GM23338 (cell line): ENCODE measurements at regions not wholly inside any gene's neighbourhood (a gene's known extent, or its start where the extent isn't known, plus 50 kb on each side); places are given as distances from the start of the nearest gene placed in this dataset.

Experiments used
- ATAC-seq: fragments of 200-7000 bp; cut with Tn5 transposase; 3 replicates; pipeline ENCODE4 v1.9.1; 2020
- DNase-seq: peaks from one replicate; pipeline ENCODE4 v3.0.0-alpha.2; 2015; ENCODE audit warnings: low spot score
- H2AFZ ChIP-seq: fragments of 200-600 bp; sonication (generic); 2 replicates; pipeline ENCODE4 v1.8.0; 2016; ENCODE audit warnings: antibody characterized with exemption, mild to moderate bottlenecking, moderate library complexity
- H3F3A ChIP-seq: fragments of 200-600 bp; sonication (generic); replicated peaks from 2 replicates; pipeline ENCODE4 v1.8.0; 2017; ENCODE audit warnings: antibody characterized with exemption, mixed run types, low read depth
- H3K27ac ChIP-seq: fragments of 200-600 bp; sonication (generic); 2 replicates; pipeline ENCODE4 v1.6.1; 2016; ENCODE audit warnings: low read depth
- H3K27me3 ChIP-seq: fragments of 200-600 bp; sonication (generic); 2 replicates; pipeline ENCODE4 v1.8.0; 2016; ENCODE audit warnings: mild to moderate bottlenecking, mixed run types, moderate library complexity; ENCODE audit not compliant: insufficient read depth
- H3K36me3 ChIP-seq: fragments of 200-600 bp; sonication (generic); 2 replicates; pipeline ENCODE4 v1.8.0; 2016; ENCODE audit warnings: mild to moderate bottlenecking; ENCODE audit not compliant: insufficient read depth
- H3K4me1 ChIP-seq: fragments of 200-600 bp; sonication (generic); 2 replicates; pipeline ENCODE4 v1.8.0; 2016; ENCODE audit warnings: mild to moderate bottlenecking, moderate library complexity; ENCODE audit not compliant: insufficient read depth
- H3K4me2 ChIP-seq: fragments of 200-600 bp; sonication (generic); 2 replicates; pipeline ENCODE4 v1.7.1; 2017; ENCODE audit warnings: mixed run types
- H3K4me3 ChIP-seq: fragments of 200-600 bp; sonication (generic); 2 replicates; pipeline ENCODE4 v1.6.1; 2016; ENCODE audit warnings: mixed run types
- H3K79me2 ChIP-seq: fragments of 200-600 bp; sonication (generic); replicated peaks from 2 replicates; pipeline ENCODE4 v1.8.0; 2017; ENCODE audit warnings: mild to moderate bottlenecking; ENCODE audit not compliant: insufficient read depth
- H3K9me2 ChIP-seq: fragments of 200-600 bp; sonication (generic); 2 replicates; pipeline ENCODE4 v1.8.0; 2017; ENCODE audit not compliant: insufficient read depth
- H4K20me1 ChIP-seq: fragments of 200-600 bp; sonication (generic); replicated peaks from 2 replicates; pipeline ENCODE4 v1.8.0; 2017; ENCODE audit warnings: mild to moderate bottlenecking; ENCODE audit not compliant: insufficient read depth
- H3K27ac Mint-ChIP-seq: 2 replicates; pipeline ENCODE4 v1.8.0; 2020; ENCODE audit warnings: inconsistent platforms, mild to moderate bottlenecking, moderate library complexity, mixed read lengths
- H3K27me3 Mint-ChIP-seq: 3 replicates; pipeline ENCODE4 v1.8.0; 2022; ENCODE audit warnings: low read depth, mild to moderate bottlenecking, moderate library complexity, mixed read lengths, inconsistent platforms; ENCODE audit not compliant: insufficient read depth, poor library complexity
- H3K36me3 Mint-ChIP-seq: 3 replicates; pipeline ENCODE4 v1.8.0; 2021; ENCODE audit warnings: low read depth, mild to moderate bottlenecking, inconsistent platforms, moderate library complexity, mixed read lengths
- H3K4me1 Mint-ChIP-seq: 3 replicates; pipeline ENCODE4 v1.8.0; 2020; ENCODE audit warnings: mild to moderate bottlenecking, inconsistent platforms, mixed read lengths
- H3K4me3 Mint-ChIP-seq: 3 replicates; pipeline ENCODE4 v1.8.0; 2021; ENCODE audit warnings: moderate library complexity, mild to moderate bottlenecking, inconsistent platforms, mixed read lengths
- H3K9me3 Mint-ChIP-seq: 3 replicates; pipeline ENCODE4 v1.8.0; 2020; ENCODE audit warnings: moderate library complexity, mild to moderate bottlenecking, inconsistent platforms, mixed read lengths
- CREB1 ChIP-seq: fragments of 250-450 bp; sonication (Bioruptor Pico); IDR thresholded peaks from 2 replicates; pipeline ENCODE4 v1.5.0; 2020; ENCODE audit warnings: low read depth, mild to moderate bottlenecking, moderate library complexity
- EZH2phosphoT487 ChIP-seq: fragments of 200-600 bp; sonication (generic); IDR thresholded peaks from one replicate; pipeline ENCODE4 v1.8.1; 2018; ENCODE audit warnings: antibody characterized with exemption; ENCODE audit not compliant: unreplicated experiment
- NANOG ChIP-seq: IDR thresholded peaks from 2 replicates; pipeline ENCODE4 v1.6.1; 2016; ENCODE audit warnings: antibody characterized with exemption, borderline replicate concordance
- POLR2AphosphoS5 ChIP-seq: IDR thresholded peaks from 2 replicates; pipeline ENCODE4 v1.6.1; 2016; ENCODE audit warnings: antibody characterized with exemption, low read depth
- STAT1 ChIP-seq: IDR thresholded peaks from one replicate; pipeline ENCODE4 v1.6.1; 2016; ENCODE audit warnings: antibody characterized with exemption; ENCODE audit not compliant: unreplicated experiment
- ZNF331 ChIP-seq: fragments of 250-450 bp; sonication (Bioruptor Pico); IDR thresholded peaks from 2 replicates; pipeline ENCODE4 v1.5.0; 2020; ENCODE audit warnings: low read depth, mild to moderate bottlenecking, moderate library complexity
- TF ChIP-seq, protein P1 (sequence below): fragments of 250-450 bp; sonication (Bioruptor Pico); IDR thresholded peaks from 2 replicates; pipeline ENCODE4 v1.5.0; 2020; ENCODE audit warnings: mild to moderate bottlenecking, moderate library complexity
- TF ChIP-seq, protein P2 (sequence below), 2 experiments: fragments of 200-600 bp in 1 of 2; sonication (generic) in 1 of 2; conservative IDR thresholded peaks; 2 replicates each; pipeline versions ENCODE4 v1.5.1 to v1.6.1; 2016 to 2017; ENCODE audit warnings: antibody characterized with exemption in 2 of 2, low read depth in 2 of 2, mild to moderate bottlenecking in 2 of 2, moderate library complexity in 1 of 2

- H3F3A ChIP-seq: no peaks in the 10 kb centered on the region
- H3K27ac ChIP-seq: no peak overlapping the region
- no peak overlapping the region for H2AFZ ChIP-seq
- no peaks in the 10 kb centered on the region for H3K9me2 ChIP-seq
- DNase-seq (no peak), ATAC-seq (no peak)
- Mint-ChIP-seq H3K27ac (no peak overlapping the region), H3K36me3 (peaks cover 11% of the 10 kb centered on the region), H3K27me3 (peaks cover 6% of the 10 kb centered on the region), H3K9me3 (peaks cover 15% of the 10 kb centered on the region), H3K4me1 (peaks cover 5% of the 10 kb centered on the region; the same call in 1 of the 3 replicates), H3K4me3 (no peak overlapping the region)
- no peaks in the 10 kb centered on the region for H3K4me1 ChIP-seq
- no peaks in the 10 kb centered on the region for H3K36me3 ChIP-seq
- TF ChIP-seq ZNF331 (no peak), STAT1 (no peak), NANOG (no peak), EZH2phosphoT487 (no peak), CREB1 (CRISPR knock-in tag) (no peak), POLR2AphosphoS5 (no peak)
- TF ChIP-seq, protein P1, sequence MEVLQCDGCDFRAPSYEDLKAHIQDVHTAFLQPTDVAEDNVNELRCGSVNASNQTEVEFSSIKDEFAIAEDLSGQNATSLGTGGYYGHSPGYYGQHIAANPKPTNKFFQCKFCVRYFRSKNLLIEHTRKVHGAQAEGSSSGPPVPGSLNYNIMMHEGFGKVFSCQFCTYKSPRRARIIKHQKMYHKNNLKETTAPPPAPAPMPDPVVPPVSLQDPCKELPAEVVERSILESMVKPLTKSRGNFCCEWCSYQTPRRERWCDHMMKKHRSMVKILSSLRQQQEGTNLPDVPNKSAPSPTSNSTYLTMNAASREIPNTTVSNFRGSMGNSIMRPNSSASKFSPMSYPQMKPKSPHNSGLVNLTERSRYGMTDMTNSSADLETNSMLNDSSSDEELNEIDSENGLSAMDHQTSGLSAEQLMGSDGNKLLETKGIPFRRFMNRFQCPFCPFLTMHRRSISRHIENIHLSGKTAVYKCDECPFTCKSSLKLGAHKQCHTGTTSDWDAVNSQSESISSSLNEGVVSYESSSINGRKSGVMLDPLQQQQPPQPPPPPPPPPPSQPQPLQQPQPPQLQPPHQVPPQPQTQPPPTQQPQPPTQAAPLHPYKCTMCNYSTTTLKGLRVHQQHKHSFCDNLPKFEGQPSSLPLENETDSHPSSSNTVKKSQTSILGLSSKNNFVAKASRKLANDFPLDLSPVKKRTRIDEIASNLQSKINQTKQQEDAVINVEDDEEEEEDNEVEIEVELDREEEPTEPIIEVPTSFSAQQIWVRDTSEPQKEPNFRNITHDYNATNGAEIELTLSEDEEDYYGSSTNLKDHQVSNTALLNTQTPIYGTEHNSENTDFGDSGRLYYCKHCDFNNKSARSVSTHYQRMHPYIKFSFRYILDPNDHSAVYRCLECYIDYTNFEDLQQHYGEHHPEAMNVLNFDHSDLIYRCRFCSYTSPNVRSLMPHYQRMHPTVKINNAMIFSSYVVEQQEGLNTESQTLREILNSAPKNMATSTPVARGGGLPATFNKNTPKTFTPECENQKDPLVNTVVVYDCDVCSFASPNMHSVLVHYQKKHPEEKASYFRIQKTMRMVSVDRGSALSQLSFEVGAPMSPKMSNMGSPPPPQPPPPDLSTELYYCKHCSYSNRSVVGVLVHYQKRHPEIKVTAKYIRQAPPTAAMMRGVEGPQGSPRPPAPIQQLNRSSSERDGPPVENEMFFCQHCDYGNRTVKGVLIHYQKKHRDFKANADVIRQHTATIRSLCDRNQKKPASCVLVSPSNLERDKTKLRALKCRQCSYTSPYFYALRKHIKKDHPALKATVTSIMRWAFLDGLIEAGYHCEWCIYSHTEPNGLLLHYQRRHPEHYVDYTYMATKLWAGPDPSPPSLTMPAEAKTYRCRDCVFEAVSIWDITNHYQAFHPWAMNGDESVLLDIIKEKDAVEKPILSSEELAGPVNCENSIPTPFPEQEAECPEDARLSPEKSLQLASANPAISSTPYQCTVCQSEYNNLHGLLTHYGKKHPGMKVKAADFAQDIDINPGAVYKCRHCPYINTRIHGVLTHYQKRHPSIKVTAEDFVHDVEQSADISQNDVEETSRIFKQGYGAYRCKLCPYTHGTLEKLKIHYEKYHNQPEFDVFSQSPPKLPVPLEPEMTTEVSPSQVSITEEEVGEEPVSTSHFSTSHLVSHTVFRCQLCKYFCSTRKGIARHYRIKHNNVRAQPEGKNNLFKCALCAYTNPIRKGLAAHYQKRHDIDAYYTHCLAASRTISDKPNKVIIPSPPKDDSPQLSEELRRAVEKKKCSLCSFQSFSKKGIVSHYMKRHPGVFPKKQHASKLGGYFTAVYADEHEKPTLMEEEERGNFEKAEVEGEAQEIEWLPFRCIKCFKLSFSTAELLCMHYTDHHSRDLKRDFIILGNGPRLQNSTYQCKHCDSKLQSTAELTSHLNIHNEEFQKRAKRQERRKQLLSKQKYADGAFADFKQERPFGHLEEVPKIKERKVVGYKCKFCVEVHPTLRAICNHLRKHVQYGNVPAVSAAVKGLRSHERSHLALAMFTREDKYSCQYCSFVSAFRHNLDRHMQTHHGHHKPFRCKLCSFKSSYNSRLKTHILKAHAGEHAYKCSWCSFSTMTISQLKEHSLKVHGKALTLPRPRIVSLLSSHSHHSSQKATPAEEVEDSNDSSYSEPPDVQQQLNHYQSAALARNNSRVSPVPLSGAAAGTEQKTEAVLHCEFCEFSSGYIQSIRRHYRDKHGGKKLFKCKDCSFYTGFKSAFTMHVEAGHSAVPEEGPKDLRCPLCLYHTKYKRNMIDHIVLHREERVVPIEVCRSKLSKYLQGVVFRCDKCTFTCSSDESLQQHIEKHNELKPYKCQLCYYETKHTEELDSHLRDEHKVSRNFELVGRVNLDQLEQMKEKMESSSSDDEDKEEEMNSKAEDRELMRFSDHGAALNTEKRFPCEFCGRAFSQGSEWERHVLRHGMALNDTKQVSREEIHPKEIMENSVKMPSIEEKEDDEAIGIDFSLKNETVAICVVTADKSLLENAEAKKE (CRISPR knock-in tag): no peak
- TF ChIP-seq, protein P2, sequence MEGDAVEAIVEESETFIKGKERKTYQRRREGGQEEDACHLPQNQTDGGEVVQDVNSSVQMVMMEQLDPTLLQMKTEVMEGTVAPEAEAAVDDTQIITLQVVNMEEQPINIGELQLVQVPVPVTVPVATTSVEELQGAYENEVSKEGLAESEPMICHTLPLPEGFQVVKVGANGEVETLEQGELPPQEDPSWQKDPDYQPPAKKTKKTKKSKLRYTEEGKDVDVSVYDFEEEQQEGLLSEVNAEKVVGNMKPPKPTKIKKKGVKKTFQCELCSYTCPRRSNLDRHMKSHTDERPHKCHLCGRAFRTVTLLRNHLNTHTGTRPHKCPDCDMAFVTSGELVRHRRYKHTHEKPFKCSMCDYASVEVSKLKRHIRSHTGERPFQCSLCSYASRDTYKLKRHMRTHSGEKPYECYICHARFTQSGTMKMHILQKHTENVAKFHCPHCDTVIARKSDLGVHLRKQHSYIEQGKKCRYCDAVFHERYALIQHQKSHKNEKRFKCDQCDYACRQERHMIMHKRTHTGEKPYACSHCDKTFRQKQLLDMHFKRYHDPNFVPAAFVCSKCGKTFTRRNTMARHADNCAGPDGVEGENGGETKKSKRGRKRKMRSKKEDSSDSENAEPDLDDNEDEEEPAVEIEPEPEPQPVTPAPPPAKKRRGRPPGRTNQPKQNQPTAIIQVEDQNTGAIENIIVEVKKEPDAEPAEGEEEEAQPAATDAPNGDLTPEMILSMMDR (conservative IDR thresholded peaks at IDR 0.05; ENCODE audit: low read depth in 2 of 2): no peak
- H3K4me2 ChIP-seq: no peak overlapping the region
- no peaks in the 10 kb centered on the region for H4K20me1 ChIP-seq
- H3K79me2 ChIP-seq: no peaks in the 10 kb centered on the region
- H3K4me3 ChIP-seq: no peak overlapping the region
- no peaks in the 10 kb centered on the region for H3K27me3 ChIP-seq
Observed at GRCh38 chr1:221268295-221268694, 389.1 kb downstream of the HLX start.
